Astrocyte (in vitro differentiated cells and primary cell): ENCODE measurements at regions not wholly inside any gene's neighbourhood (a gene's known extent, or its start where the extent isn't known, plus 50 kb on each side); places are given as distances from the start of the nearest gene placed in this dataset.

Experiments used
- EZH2 ChIP-seq: IDR thresholded peaks from 2 replicates; pipeline ENCODE4 v1.6.1; 2012; ENCODE audit warnings: mild to moderate bottlenecking, low read length, inconsistent platforms; ENCODE audit not compliant: insufficient read depth
- TF ChIP-seq, protein P1 (sequence below): IDR thresholded peaks from 2 replicates; pipeline ENCODE4 v1.5.1; 2011; ENCODE audit warnings: low read depth, mild to moderate bottlenecking, inconsistent platforms, low read length, moderate library complexity; ENCODE audit not compliant: insufficient read depth

GRCh38 chr21:35900539-35900938 is 159.8 kb downstream of the SETD4 start:
- TF ChIP-seq EZH2 = no peak
- TF ChIP-seq, protein P1, sequence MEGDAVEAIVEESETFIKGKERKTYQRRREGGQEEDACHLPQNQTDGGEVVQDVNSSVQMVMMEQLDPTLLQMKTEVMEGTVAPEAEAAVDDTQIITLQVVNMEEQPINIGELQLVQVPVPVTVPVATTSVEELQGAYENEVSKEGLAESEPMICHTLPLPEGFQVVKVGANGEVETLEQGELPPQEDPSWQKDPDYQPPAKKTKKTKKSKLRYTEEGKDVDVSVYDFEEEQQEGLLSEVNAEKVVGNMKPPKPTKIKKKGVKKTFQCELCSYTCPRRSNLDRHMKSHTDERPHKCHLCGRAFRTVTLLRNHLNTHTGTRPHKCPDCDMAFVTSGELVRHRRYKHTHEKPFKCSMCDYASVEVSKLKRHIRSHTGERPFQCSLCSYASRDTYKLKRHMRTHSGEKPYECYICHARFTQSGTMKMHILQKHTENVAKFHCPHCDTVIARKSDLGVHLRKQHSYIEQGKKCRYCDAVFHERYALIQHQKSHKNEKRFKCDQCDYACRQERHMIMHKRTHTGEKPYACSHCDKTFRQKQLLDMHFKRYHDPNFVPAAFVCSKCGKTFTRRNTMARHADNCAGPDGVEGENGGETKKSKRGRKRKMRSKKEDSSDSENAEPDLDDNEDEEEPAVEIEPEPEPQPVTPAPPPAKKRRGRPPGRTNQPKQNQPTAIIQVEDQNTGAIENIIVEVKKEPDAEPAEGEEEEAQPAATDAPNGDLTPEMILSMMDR = no peak
